ENCODE measurements at regions not wholly inside any gene's neighbourhood (a gene's known extent, or its start where the extent isn't known, plus 50 kb on each side); places are given as distances from the start of the nearest gene placed in this dataset.

- no peak for TF ChIP-seq CTCF (IDR thresholded peaks at IDR 0.05)
- no peak for TF ChIP-seq POLR2A (IDR thresholded peaks at IDR 0.05)
Measured at GRCh38 chr3:117380631-117381030, 671.1 kb downstream of the TUSC7 start.

Data from thyroid gland (tissue), 4 donors.